ENCODE measurements at regions not wholly inside any gene's neighbourhood (a gene's known extent, or its start where the extent isn't known, plus 50 kb on each side); places are given as distances from the start of the nearest gene placed in this dataset.

- no peak for DNase-seq (ENCODE audit: low read depth in 2 of 2)
- no peak for TF ChIP-seq CTCF (IDR thresholded peaks at IDR 0.05; ENCODE audit: low read depth, low read length)
- no peak overlapping the region for H3K4me3 ChIP-seq (replicated peaks in 1 of 2; ENCODE audit: low read depth in 2 of 2, low read length in 2 of 2)
Measured at GRCh38 chr5:3059488-3059887, 308.0 kb upstream of the IRX2 start.

DNA sequence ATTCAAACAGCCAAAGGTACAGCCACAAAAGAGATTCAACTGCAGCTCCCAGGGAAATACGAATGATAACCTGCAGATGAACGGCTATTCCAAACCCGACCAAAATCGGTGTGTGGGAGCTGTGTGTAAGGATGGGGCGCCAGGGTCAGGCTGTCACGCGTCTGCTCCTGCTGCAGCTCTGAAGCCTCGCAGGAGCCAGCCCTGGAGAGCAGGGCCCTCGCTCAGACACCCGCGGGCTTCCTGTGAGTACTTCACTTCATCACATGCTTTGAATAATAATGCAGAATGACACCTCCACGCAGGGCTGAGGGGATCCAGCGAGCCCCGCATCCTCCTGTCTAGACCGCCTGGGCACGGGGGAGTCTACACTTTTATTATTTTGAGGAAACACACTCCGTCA, 307.5 kb upstream of the IRX2 start:
- H3K4me3 ChIP-seq (replicated peaks in 1 of 2; ENCODE audit: low read depth in 2 of 2, low read length in 2 of 2) = no peak overlapping the region
- DNase-seq (ENCODE audit: low read depth in 2 of 2) = no peak
- TF ChIP-seq CTCF (IDR thresholded peaks at IDR 0.05; ENCODE audit: low read depth, low read length) = no peak

- TF ChIP-seq CTCF (IDR thresholded peaks at IDR 0.05; ENCODE audit: low read depth, low read length) = no peak
- DNase-seq (ENCODE audit: low read depth in 2 of 2) = no peak
- no peak overlapping the region for H3K4me3 ChIP-seq (replicated peaks in 1 of 2; ENCODE audit: low read depth in 2 of 2, low read length in 2 of 2)
Measured at GRCh38 chr5:3056866-3057265, 305.4 kb upstream of the IRX2 start.

DNA sequence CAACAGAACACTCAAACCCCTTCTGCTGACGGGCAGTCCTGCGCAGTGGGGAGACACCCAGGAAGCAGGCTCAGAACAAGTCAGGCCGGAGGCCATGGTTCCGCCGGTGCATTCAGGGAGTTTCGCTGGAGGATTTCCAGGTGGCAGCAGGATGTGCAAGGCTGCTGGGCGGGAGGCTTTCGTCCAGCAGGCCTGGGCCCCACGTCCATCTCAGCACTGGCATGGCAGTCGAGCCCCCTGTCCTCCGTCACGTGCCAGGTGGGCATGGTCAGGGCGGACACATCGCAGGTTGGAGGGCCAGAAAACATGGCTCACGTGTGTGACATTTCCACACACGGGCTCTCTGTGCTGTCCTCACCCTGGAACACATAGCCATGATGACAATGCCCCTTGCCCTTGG, 299.9 kb upstream of the IRX2 start:
- no peak for TF ChIP-seq CTCF (IDR thresholded peaks at IDR 0.05; ENCODE audit: low read depth, low read length)
- H3K4me3 ChIP-seq (replicated peaks in 1 of 2; ENCODE audit: low read depth in 2 of 2, low read length in 2 of 2) = no peak overlapping the region
- DNase-seq (ENCODE audit: low read depth in 2 of 2) = no peak

- no peak overlapping the region for H3K4me3 ChIP-seq (replicated peaks in 1 of 2; ENCODE audit: low read depth in 2 of 2, low read length in 2 of 2)
- TF ChIP-seq CTCF (IDR thresholded peaks at IDR 0.05; ENCODE audit: low read depth, low read length) = no peak
- DNase-seq (ENCODE audit: low read depth in 2 of 2) = no peak
Measured at GRCh38 chr5:3050863-3051262, 299.4 kb upstream of the IRX2 start.

DNA sequence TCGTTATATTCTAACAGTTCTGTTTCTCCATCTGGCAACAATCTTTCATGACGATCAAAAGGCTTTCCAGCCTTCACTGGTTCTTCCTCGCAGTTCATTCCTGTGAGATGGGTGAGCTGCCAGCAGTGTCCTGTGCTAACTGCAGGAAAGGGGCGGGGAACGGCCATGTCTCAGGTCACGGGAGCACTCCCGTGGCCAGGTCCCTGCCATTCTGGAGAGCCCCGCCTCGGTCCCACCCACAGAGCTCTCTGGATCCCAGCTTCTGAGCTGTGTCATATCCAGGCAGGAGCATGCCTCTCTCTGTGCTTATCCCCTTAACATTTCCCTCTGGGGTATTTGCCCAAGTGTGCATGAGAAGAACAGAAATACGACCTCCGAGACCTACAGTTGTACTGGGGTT, 297.8 kb upstream of the IRX2 start:
- no peak for DNase-seq (ENCODE audit: low read depth in 2 of 2)
- H3K4me3 ChIP-seq (replicated peaks in 1 of 2; ENCODE audit: low read depth in 2 of 2, low read length in 2 of 2) = no peak overlapping the region
- TF ChIP-seq CTCF (IDR thresholded peaks at IDR 0.05; ENCODE audit: low read depth, low read length) = no peak

- no peak overlapping the region for H3K4me3 ChIP-seq (replicated peaks in 1 of 2; ENCODE audit: low read depth in 2 of 2, low read length in 2 of 2)
- no peak for TF ChIP-seq CTCF (IDR thresholded peaks at IDR 0.05; ENCODE audit: low read depth, low read length)
- DNase-seq (ENCODE audit: low read depth in 2 of 2) = no peak
Measured at GRCh38 chr5:3047212-3047774, 295.8 kb upstream of the IRX2 start.

Measured in cardiac fibroblast (primary cell).